ENCODE measurements at regions not wholly inside any gene's neighbourhood (a gene's known extent, or its start where the extent isn't known, plus 50 kb on each side); places are given as distances from the start of the nearest gene placed in this dataset.

GRCh38 chr10:23813687-23814086, 374.8 kb downstream of the OTUD1 start:
- Histone ChIP-seq H3K27me3 (ENCODE audit: insufficient read depth, low read length, poor library complexity, severe bottlenecking) (no peaks in the 10 kb centered on the region), H3K4me1 (ENCODE audit: insufficient read depth, low read length, poor library complexity, severe bottlenecking) (no peaks in the 10 kb centered on the region), H2AFZ (ENCODE audit: low read length) (no peak overlapping the region), H3K9me3 (ENCODE audit: insufficient read depth, low read depth, low read length) (no peaks in the 10 kb centered on the region), H3K4me2 (ENCODE audit: low read depth, low read length, poor library complexity, severe bottlenecking) (no peak overlapping the region), H3K4me3 (ENCODE audit: low read length, poor library complexity, severe bottlenecking) (no peak overlapping the region), H3K9me2 (replicated peaks; ENCODE audit: low read depth, low read length) (no peaks in the 10 kb centered on the region), H4K20me1 (ENCODE audit: insufficient read depth, low read length, poor library complexity, severe bottlenecking) (no peaks in the 10 kb centered on the region), H3K36me3 (ENCODE audit: insufficient read depth, low read length) (no peaks in the 10 kb centered on the region), H3K9ac (ENCODE audit: low read depth, low read length, poor library complexity, severe bottlenecking) (no peak overlapping the region), H3F3A (ENCODE audit: low read depth) (no peaks in the 10 kb centered on the region; the same call in 1 of the 2 replicates), H3K79me2 (ENCODE audit: insufficient read depth, low read length) (no peaks in the 10 kb centered on the region)
- TF ChIP-seq EZH2phosphoT487 (IDR thresholded peaks at IDR 0.05; ENCODE audit: borderline replicate concordance) (no peak), CTCF (conservative IDR thresholded peaks at IDR 0.05; ENCODE audit: low read length) (no peak)

GRCh38 chr10:23818484-23818883, 379.6 kb downstream of the OTUD1 start:
- no peak overlapping the region for H3K4me2 ChIP-seq (ENCODE audit: low read depth, low read length, poor library complexity, severe bottlenecking)
- no peaks in the 10 kb centered on the region for H3K4me1 ChIP-seq (ENCODE audit: insufficient read depth, low read length, poor library complexity, severe bottlenecking)
- H3K9me3 ChIP-seq (ENCODE audit: insufficient read depth, low read depth, low read length) = no peaks in the 10 kb centered on the region
- no peak overlapping the region for H3K9ac ChIP-seq (ENCODE audit: low read depth, low read length, poor library complexity, severe bottlenecking)
- TF ChIP-seq CTCF (conservative IDR thresholded peaks at IDR 0.05; ENCODE audit: low read length) = no peak
- no peak for TF ChIP-seq EZH2phosphoT487 (IDR thresholded peaks at IDR 0.05; ENCODE audit: borderline replicate concordance)
- no peaks in the 10 kb centered on the region for H3K79me2 ChIP-seq (ENCODE audit: insufficient read depth, low read length)
- no peak overlapping the region for H2AFZ ChIP-seq (ENCODE audit: low read length)
- no peaks in the 10 kb centered on the region for H3F3A ChIP-seq (ENCODE audit: low read depth)
- H3K4me3 ChIP-seq (ENCODE audit: low read length, poor library complexity, severe bottlenecking) = no peak overlapping the region
- H3K27me3 ChIP-seq (ENCODE audit: insufficient read depth, low read length, poor library complexity, severe bottlenecking) = no peaks in the 10 kb centered on the region
- H3K36me3 ChIP-seq (ENCODE audit: insufficient read depth, low read length) = no peaks in the 10 kb centered on the region
- H3K9me2 ChIP-seq (replicated peaks; ENCODE audit: low read depth, low read length) = no peaks in the 10 kb centered on the region
- no peaks in the 10 kb centered on the region for H4K20me1 ChIP-seq (ENCODE audit: insufficient read depth, low read length, poor library complexity, severe bottlenecking)

GRCh38 chr10:23820792-23821191, 381.9 kb downstream of the OTUD1 start:
- no peak for TF ChIP-seq CTCF (conservative IDR thresholded peaks at IDR 0.05; ENCODE audit: low read length)
- TF ChIP-seq EZH2phosphoT487 (IDR thresholded peaks at IDR 0.05; ENCODE audit: borderline replicate concordance) = no peak
- H3K9me3 ChIP-seq (ENCODE audit: insufficient read depth, low read depth, low read length) = no peaks in the 10 kb centered on the region
- no peak overlapping the region for H3K4me3 ChIP-seq (ENCODE audit: low read length, poor library complexity, severe bottlenecking)
- H2AFZ ChIP-seq (ENCODE audit: low read length) = no peak overlapping the region
- no peaks in the 10 kb centered on the region for H3F3A ChIP-seq (ENCODE audit: low read depth)
- H3K27me3 ChIP-seq (ENCODE audit: insufficient read depth, low read length, poor library complexity, severe bottlenecking) = no peaks in the 10 kb centered on the region
- H3K9ac ChIP-seq (ENCODE audit: low read depth, low read length, poor library complexity, severe bottlenecking) = no peak overlapping the region
- no peaks in the 10 kb centered on the region for H4K20me1 ChIP-seq (ENCODE audit: insufficient read depth, low read length, poor library complexity, severe bottlenecking)
- H3K36me3 ChIP-seq (ENCODE audit: insufficient read depth, low read length) = no peaks in the 10 kb centered on the region
- H3K4me2 ChIP-seq (ENCODE audit: low read depth, low read length, poor library complexity, severe bottlenecking) = no peak overlapping the region
- no peaks in the 10 kb centered on the region for H3K4me1 ChIP-seq (ENCODE audit: insufficient read depth, low read length, poor library complexity, severe bottlenecking)
- H3K79me2 ChIP-seq (ENCODE audit: insufficient read depth, low read length) = no peaks in the 10 kb centered on the region
- H3K9me2 ChIP-seq (replicated peaks; ENCODE audit: low read depth, low read length) = no peaks in the 10 kb centered on the region
